Gastroesophageal sphincter (tissue), 3 donors: ENCODE measurements at regions not wholly inside any gene's neighbourhood (a gene's known extent, or its start where the extent isn't known, plus 50 kb on each side); places are given as distances from the start of the nearest gene placed in this dataset.

Experiments
- POLR2A ChIP-seq, 2 donors: fragments of 450-650 bp; IDR thresholded peaks; one replicate each; pipeline ENCODE4 v1.6.1; 2017; ENCODE audit warnings: antibody characterized with exemption in 2 of 2, mild to moderate bottlenecking in 2 of 2, moderate library complexity in 1 of 2
- TF ChIP-seq, protein P1 (sequence below), 4 experiments: fragments of 200-600 bp in 2 of 4; fragments of 450-650 bp in 2 of 4; sonication (generic) in 1 of 4; IDR thresholded peaks; one replicate each; pipeline ENCODE4 v1.5.1; 2017 to 2019; ENCODE audit warnings: antibody characterized with exemption in 4 of 4, mild to moderate bottlenecking in 2 of 4, moderate library complexity in 2 of 4

DNA sequence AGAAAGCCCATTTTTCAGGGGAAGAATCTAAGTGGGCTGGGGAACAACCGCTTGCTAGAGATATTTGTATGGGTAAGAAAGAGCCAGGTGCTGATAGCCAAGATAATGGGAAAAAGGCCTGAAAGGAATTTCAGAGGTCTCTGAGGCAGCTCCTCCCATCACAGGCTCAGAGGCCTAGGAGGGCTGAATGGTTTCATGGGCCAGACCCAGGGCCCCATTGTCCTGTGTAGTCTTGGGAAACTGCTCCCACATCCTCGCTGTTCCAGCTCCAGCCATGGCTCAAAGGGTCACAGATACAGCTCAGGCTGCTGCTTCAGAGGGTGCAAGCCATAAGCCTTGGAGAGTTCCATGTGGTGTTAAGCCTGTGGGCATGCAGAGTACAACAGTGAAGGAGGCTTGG is 73.2 kb upstream of the ARHGAP20 start:
- TF ChIP-seq, protein P1, sequence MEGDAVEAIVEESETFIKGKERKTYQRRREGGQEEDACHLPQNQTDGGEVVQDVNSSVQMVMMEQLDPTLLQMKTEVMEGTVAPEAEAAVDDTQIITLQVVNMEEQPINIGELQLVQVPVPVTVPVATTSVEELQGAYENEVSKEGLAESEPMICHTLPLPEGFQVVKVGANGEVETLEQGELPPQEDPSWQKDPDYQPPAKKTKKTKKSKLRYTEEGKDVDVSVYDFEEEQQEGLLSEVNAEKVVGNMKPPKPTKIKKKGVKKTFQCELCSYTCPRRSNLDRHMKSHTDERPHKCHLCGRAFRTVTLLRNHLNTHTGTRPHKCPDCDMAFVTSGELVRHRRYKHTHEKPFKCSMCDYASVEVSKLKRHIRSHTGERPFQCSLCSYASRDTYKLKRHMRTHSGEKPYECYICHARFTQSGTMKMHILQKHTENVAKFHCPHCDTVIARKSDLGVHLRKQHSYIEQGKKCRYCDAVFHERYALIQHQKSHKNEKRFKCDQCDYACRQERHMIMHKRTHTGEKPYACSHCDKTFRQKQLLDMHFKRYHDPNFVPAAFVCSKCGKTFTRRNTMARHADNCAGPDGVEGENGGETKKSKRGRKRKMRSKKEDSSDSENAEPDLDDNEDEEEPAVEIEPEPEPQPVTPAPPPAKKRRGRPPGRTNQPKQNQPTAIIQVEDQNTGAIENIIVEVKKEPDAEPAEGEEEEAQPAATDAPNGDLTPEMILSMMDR (IDR thresholded peaks at IDR 0.05): no peak
- TF ChIP-seq POLR2A (IDR thresholded peaks at IDR 0.05): no peak
